Stimulated activated CD8-positive, alpha-beta memory T cell treated with anti-CD3 and anti-CD28 coated beads, Interleukin-4, amount 100 ng/mL, for 48 hours (primary cell): ENCODE measurements at regions not wholly inside any gene's neighbourhood (a gene's known extent, or its start where the extent isn't known, plus 50 kb on each side); places are given as distances from the start of the nearest gene placed in this dataset.
"Not testable (repeated sequence)": the region's sequence is repeated elsewhere in the genome, so short reads cannot be mapped to it uniquely, and the experiment has no call there.

Source experiments
- DNase-seq: peaks from one replicate; pipeline ENCODE4 v3.0.0-alpha.2; 2020

DNA sequence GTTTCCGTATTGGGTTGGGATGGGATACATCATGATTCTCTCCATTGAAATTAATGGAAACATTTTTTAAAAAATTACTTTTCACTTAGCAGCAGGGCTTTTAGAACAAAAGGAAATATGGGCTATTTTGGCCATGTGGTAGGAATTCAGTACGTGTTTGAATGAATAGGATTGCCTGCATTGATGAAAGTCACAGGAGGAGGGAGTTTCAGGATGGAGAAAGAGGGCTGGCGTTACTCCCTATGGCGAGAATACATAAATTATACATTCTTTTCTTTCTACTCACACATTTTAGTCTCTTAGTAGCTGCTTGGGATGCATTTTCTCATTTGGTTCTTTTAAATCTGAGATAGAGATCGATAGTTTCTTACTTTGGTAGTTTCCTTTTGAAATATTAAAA lies 100.3 kb upstream of the PDHA1 start:
- no peak for DNase-seq

- DNase-seq: not testable (repeated sequence)
These were observed 98.8 kb upstream of the PDHA1 start for GRCh38 chrX:19244921-19245320.

DNA sequence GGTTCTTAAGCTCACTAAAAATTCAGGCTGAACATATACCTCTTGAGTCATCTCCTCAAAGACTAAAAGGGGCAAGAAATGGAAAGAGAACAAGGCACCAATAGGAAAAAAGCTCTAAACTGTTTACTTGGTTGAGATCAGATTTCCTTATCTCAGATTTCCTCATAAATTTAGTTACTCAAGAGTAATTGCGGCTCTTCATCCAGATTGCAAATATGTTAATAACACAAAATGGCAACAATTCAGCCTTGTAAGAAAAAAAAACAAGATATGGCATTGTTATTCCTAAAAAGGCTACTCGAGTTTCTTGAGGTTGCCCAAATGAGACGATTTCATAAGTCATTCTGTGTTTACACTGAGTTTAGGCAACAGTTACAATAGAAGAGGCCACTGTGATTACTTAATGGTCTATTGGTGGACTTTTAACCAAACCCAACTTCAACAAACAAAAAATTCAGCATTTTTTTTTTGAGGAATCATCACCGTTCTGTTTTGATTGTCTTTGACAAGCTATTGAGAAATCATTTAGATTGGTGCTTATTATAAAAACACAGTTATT lies 97.9 kb upstream of the PDHA1 start:
- no peak for DNase-seq

- no peak for DNase-seq
These were observed 86.7 kb upstream of the PDHA1 start for GRCh38 chrX:19256986-19257385.

DNA sequence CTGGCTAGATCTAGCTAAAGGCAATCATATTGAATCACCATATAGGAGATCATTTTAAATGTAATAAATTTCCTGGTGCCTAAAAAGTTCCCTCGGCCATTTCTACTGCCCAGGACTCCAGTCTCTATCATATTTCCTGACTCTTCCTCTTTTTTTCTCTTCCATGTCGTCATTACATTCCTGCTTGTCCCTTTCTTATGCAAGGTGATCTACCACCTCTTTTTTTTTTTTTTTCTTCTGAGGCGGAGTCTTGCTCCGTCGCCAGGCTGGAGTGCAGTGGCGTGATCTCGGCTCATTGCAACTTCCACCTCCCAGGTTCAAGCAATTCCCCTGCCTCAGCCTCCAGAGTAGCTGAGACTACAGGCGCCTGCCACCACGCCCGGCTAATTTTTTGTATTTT lies 82.7 kb upstream of the PDHA1 start:
- not testable (repeated sequence) for DNase-seq

- DNase-seq: no peak
These were observed 73.0 kb upstream of the PDHA1 start for GRCh38 chrX:19270727-19271126.

GRCh38 chrX:19272452-19272851 lies 71.3 kb upstream of the PDHA1 start:
- DNase-seq: no peak

GRCh38 chrX:19280636-19281035 lies 63.1 kb upstream of the PDHA1 start:
- DNase-seq: no peak

- no peak for DNase-seq
These were observed 62.5 kb upstream of the PDHA1 start for GRCh38 chrX:19281256-19281655.

GRCh38 chrX:19283597-19284339 lies 60.0 kb upstream of the PDHA1 start:
- no peak for DNase-seq

- no peak for DNase-seq
These were observed 57.9 kb upstream of the PDHA1 start for GRCh38 chrX:19285857-19286256.

DNA sequence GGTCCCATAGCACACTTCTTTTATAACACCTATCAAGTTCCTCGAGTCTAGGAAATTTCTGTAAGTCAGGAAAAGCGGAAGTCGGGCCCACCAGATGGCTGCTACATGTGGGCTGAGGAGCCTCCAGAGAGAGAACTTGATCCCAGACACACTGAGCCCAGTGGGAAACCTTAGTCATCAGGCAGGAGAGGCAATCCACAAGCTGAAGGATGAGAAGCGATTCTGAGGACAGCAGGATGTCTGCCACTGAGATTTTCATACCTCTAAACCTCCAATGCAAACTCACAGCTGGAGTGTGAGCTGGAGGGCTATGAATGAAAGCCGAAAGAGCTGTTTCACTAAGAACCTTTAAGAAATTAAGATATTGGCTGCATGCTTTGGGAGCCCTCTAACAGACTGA lies 52.6 kb upstream of the PDHA1 start:
- no peak for DNase-seq

DNA sequence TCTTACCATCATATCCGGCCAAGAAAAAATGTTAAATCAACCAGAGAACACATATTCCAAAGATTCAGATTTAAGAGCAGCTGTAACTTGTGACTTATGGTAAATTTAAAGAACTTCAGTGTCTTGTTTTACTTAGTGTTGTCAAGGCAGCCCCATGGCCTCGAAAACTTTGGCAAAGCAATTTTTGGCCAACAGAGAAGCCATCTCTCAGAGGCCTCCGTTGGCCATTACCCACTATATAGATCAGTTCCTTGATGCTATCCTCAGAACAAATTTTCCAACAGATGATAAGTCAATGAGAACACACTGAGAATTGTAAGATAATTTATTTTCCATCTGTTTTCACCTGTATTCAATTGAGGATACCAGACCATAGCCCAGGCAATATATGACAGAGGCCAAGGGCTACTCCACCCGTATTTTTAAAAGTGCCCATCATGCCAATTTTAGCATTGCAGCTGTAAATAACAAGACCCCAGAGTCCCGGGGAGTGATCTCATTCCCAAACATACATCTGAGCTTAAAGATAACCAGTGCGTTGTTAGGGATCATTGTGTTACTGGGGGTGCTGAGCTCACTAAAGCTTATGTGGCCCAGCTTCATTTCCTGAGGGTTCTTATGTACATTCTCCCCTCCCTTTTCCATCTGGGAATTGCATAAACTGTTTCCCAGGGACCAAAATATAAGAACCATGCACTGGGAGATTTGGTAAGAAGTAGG lies 50.0 kb upstream of the PDHA1 start:
- no peak for DNase-seq
